H1 (cell line): ENCODE measurements at regions not wholly inside any gene's neighbourhood (a gene's known extent, or its start where the extent isn't known, plus 50 kb on each side); places are given as distances from the start of the nearest gene placed in this dataset.

Experiments used
- CTCF ChIA-PET: fragments of 300-600 bp; sonication (Branson Sonifier 250); formaldehyde crosslinking; loops from one replicate; lab custom pipeline; 2021; ENCODE audit not compliant: partially characterized antibody; lab: Charles Lee
- POLR2A ChIA-PET: fragments of 300-600 bp; sonication (Branson Sonifier 250); formaldehyde crosslinking; loops from one replicate; lab custom pipeline; 2021; ENCODE audit warnings: inconsistent platforms; ENCODE audit not compliant: partially characterized antibody; lab: Charles Lee
- DNase-seq, 2 experiments: peaks; one replicate each; pipeline versions ENCODE4 v3.0.0 to v3.0.0-alpha.2; 2010 to 2022; ENCODE audit warnings: low spot score in 2 of 2, low read depth in 1 of 2, mixed read lengths in 1 of 2
- FAIRE-seq: peaks from 2 replicates; lab custom pipeline; 2011; peaks lifted over from hg19 to GRCh38; lab: Jason Lieb, UNC
- H2AFZ ChIP-seq: 2 replicates; pipeline ENCODE4 v1.8.1; 2012; ENCODE audit warnings: low read length, inconsistent platforms
- H2AK5ac ChIP-seq: 2 replicates; pipeline ENCODE4 v1.6.1; 2013; ENCODE audit warnings: low read depth, low read length
- H2BK120ac ChIP-seq: replicated peaks from 2 replicates; pipeline ENCODE3; 2013; ENCODE audit warnings: low read depth, low read length, inconsistent platforms
- H2BK12ac ChIP-seq: 2 replicates; pipeline ENCODE4 v1.6.1; 2013; ENCODE audit warnings: low read depth, low read length
- H2BK15ac ChIP-seq: 2 replicates; pipeline ENCODE4 v1.6.1; 2013; ENCODE audit warnings: low read length
- H2BK20ac ChIP-seq: 2 replicates; pipeline ENCODE4 v1.6.1; 2013; ENCODE audit warnings: low read length
- H2BK5ac ChIP-seq: 2 replicates; pipeline ENCODE4 v1.6.1; 2013; ENCODE audit warnings: low read depth, low read length
- H3K14ac ChIP-seq: 2 replicates; pipeline ENCODE4 v1.6.1; 2013; ENCODE audit warnings: inconsistent platforms; ENCODE audit not compliant: insufficient read length
- H3K18ac ChIP-seq: 2 replicates; pipeline ENCODE4 v1.6.1; 2013; ENCODE audit warnings: low read length; ENCODE audit errors: extremely low read depth
- H3K23ac ChIP-seq: 2 replicates; pipeline ENCODE4 v1.6.1; 2013; ENCODE audit warnings: inconsistent platforms; ENCODE audit not compliant: insufficient read length
- H3K23me2 ChIP-seq: 2 replicates; pipeline ENCODE4 v1.6.1; 2013; ENCODE audit warnings: low read depth, low read length
- H3K27ac ChIP-seq: 2 replicates; pipeline ENCODE4 v1.6.1; 2011; ENCODE audit warnings: low read depth, low read length, inconsistent platforms
- H3K27me3 ChIP-seq, 4 experiments: replicated peaks in 1 of 4; 1 replicate in 1 of 4; 2 replicates in 3 of 4; pipeline versions ENCODE4 v1.6.1 to v1.8.1; 2011 to 2013; ENCODE audit warnings: low read length in 3 of 4, mild to moderate bottlenecking in 3 of 4, inconsistent platforms in 2 of 4, mixed read lengths in 2 of 4, moderate library complexity in 1 of 4; ENCODE audit not compliant: control insufficient read depth in 3 of 4, insufficient read depth in 3 of 4; ENCODE audit errors: extremely low read depth in 1 of 4
- H3K36me3 ChIP-seq, 4 experiments: 2 replicates each; pipeline versions ENCODE4 v1.6.1 to v1.8.1; 2011 to 2013; ENCODE audit warnings: mild to moderate bottlenecking in 4 of 4, low read length in 3 of 4, moderate library complexity in 2 of 4, control low read depth in 1 of 4, inconsistent platforms in 1 of 4; ENCODE audit not compliant: insufficient read depth in 4 of 4, control insufficient read depth in 2 of 4
- H3K4ac ChIP-seq: replicated peaks from 2 replicates; pipeline ENCODE3; 2013; ENCODE audit warnings: low read length, low read depth, mixed read lengths, inconsistent platforms; ENCODE audit not compliant: insufficient read length
- H3K4me1 ChIP-seq, 4 experiments: replicated peaks in 1 of 4; 1 replicate in 1 of 4; 2 replicates in 3 of 4; pipeline versions ENCODE4 v1.6.1 to v1.8.1; 2011 to 2013; ENCODE audit warnings: low read length in 3 of 4, inconsistent platforms in 2 of 4, mixed read lengths in 1 of 4; ENCODE audit not compliant: insufficient read depth in 4 of 4, control insufficient read depth in 3 of 4
- H3K4me2 ChIP-seq, 2 experiments: 2 replicates each; pipeline versions ENCODE4 v1.6.1 to v1.8.1; 2011 to 2013; ENCODE audit warnings: low read depth in 2 of 2, low read length in 2 of 2, control low read depth in 1 of 2, inconsistent platforms in 1 of 2, mild to moderate bottlenecking in 1 of 2; ENCODE audit not compliant: insufficient read depth in 1 of 2
- H3K4me3 ChIP-seq, 4 experiments: fragments of 200-600, 300-600 bp in 1 of 4; sonication (generic), shearing (Covaris generic), sonication (Bioruptor Twin) in 1 of 4; 2 replicates each; pipeline versions ENCODE4 v1.5.1 to v1.8.1; 2011 to 2016; ENCODE audit warnings: low read length in 4 of 4, low read depth in 3 of 4, control low read depth in 2 of 4, inconsistent platforms in 2 of 4, mild to moderate bottlenecking in 2 of 4, mixed read lengths in 1 of 4, moderate library complexity in 1 of 4; ENCODE audit not compliant: insufficient read depth in 2 of 4; ENCODE audit errors: extremely low read depth in 1 of 4
- H3K56ac ChIP-seq: replicated peaks from 2 replicates; pipeline ENCODE3; 2013; ENCODE audit warnings: low read depth, mild to moderate bottlenecking, mixed read lengths, low read length, inconsistent platforms; ENCODE audit not compliant: insufficient read length
- H3K79me1 ChIP-seq: 2 replicates; pipeline ENCODE4 v1.6.1; 2013; ENCODE audit warnings: low read depth, low read length, control low read depth
- H3K79me2 ChIP-seq, 2 experiments: 2 replicates each; pipeline versions ENCODE4 v1.6.1 to v1.8.1; 2012 to 2013; ENCODE audit warnings: low read length in 2 of 2, mild to moderate bottlenecking in 2 of 2, inconsistent platforms in 1 of 2; ENCODE audit not compliant: insufficient read depth in 2 of 2, control insufficient read depth in 1 of 2
- H3K9ac ChIP-seq, 4 experiments: replicated peaks in 1 of 4; 1 replicate in 1 of 4; 2 replicates in 3 of 4; pipeline versions ENCODE4 v1.6.1 to v1.8.1; 2011 to 2013; ENCODE audit warnings: low read depth in 3 of 4, low read length in 3 of 4, control low read depth in 2 of 4, mild to moderate bottlenecking in 2 of 4, moderate library complexity in 2 of 4, inconsistent platforms in 1 of 4; ENCODE audit errors: extremely low read depth in 1 of 4
- H3K9me3 ChIP-seq, 2 experiments: 2 replicates each; pipeline versions ENCODE4 v1.6.1 to v1.8.1; 2012 to 2013; ENCODE audit warnings: mild to moderate bottlenecking in 2 of 2, moderate library complexity in 2 of 2, control low read depth in 1 of 2, inconsistent platforms in 1 of 2, low read depth in 1 of 2, low read length in 1 of 2, mixed read lengths in 1 of 2; ENCODE audit not compliant: insufficient read depth in 2 of 2
- H4K20me1 ChIP-seq, 2 experiments: replicated peaks in 1 of 2; 2 replicates each; pipeline versions ENCODE3 to v1.8.1; 2011 to 2013; ENCODE audit warnings: inconsistent platforms in 2 of 2, low read length in 2 of 2, mild to moderate bottlenecking in 1 of 2; ENCODE audit not compliant: insufficient read depth in 2 of 2, control insufficient read depth in 1 of 2
- H4K5ac ChIP-seq: 2 replicates; pipeline ENCODE4 v1.6.1; 2013; ENCODE audit warnings: low read length, low read depth, mixed read lengths, inconsistent platforms; ENCODE audit not compliant: insufficient read length
- H4K8ac ChIP-seq: 2 replicates; pipeline ENCODE4 v1.8.0; 2013; ENCODE audit warnings: mild to moderate bottlenecking, moderate library complexity, low read length, inconsistent platforms; ENCODE audit not compliant: insufficient read depth; ENCODE audit errors: extremely low read depth
- H4K91ac ChIP-seq: replicated peaks from 2 replicates; pipeline ENCODE3; 2013; ENCODE audit warnings: low read length, mixed read lengths, inconsistent platforms; ENCODE audit not compliant: insufficient read length
- ASH2L ChIP-seq: fragments of 200-600, 300-600 bp; sonication (generic); IDR thresholded peaks from one replicate; pipeline ENCODE4 v1.7.1; 2017; ENCODE audit warnings: low read length
- KDM5A ChIP-seq: fragments of 200-600 bp; IDR thresholded peaks from 2 replicates; pipeline ENCODE4 v1.7.1; 2012; ENCODE audit warnings: mild to moderate bottlenecking, low read length, inconsistent platforms, mixed read lengths
- NANOG ChIP-seq: IDR thresholded peaks from 2 replicates; pipeline ENCODE4 v1.6.1; 2011; ENCODE audit warnings: low read length, low read depth, mild to moderate bottlenecking, inconsistent platforms; ENCODE audit not compliant: insufficient read depth, poor library complexity, severe bottlenecking
- PHF8 ChIP-seq: fragments of 200-600 bp; sonication (generic); conservative IDR thresholded peaks from 2 replicates; pipeline ENCODE4 v1.7.1; 2012; ENCODE audit warnings: low read depth, mild to moderate bottlenecking, inconsistent platforms, low read length, moderate library complexity
- RFX5 ChIP-seq: IDR thresholded peaks from 2 replicates; pipeline ENCODE4 v1.6.1; 2011; ENCODE audit warnings: low read depth, low read length, improper control_type of control experiment, borderline replicate concordance
- SP1 ChIP-seq: IDR thresholded peaks from 2 replicates; pipeline ENCODE4 v1.6.1; 2011; ENCODE audit warnings: low read depth, low read length
- SRF ChIP-seq: IDR thresholded peaks from 2 replicates; pipeline ENCODE4 v1.6.1; 2011; ENCODE audit warnings: mild to moderate bottlenecking, low read depth, low read length, moderate library complexity
- WGBS, 2 experiments: shearing (Covaris generic) in 1 of 2; methylation state at CpG; one replicate each; pipeline versions ENCODE4 v1.1.6 to v1.1.7; 2013 to 2015; ENCODE audit warnings: low lambda C conversion rate in 2 of 2, mixed read lengths in 2 of 2, inconsistent platforms in 1 of 2, low coverage in 1 of 2, missing lambda C conversion rate in 1 of 2; ENCODE audit not compliant: insufficient replicate concordance in 2 of 2, insufficient coverage in 1 of 2, insufficient read length in 1 of 2; ENCODE audit errors: extremely low coverage in 1 of 2, missing lambda C conversion rate in 1 of 2; 5-methylcytosine and 5-hydroxymethylcytosine counted together
- TF ChIP-seq, protein P1 (sequence below): IDR thresholded peaks from 2 replicates; pipeline ENCODE4 v1.6.1; 2012; ENCODE audit warnings: inconsistent platforms
- TF ChIP-seq, protein P2 (sequence below), 3 experiments: IDR thresholded peaks; 1 replicate in 2 of 3; 2 replicates in 1 of 3; pipeline versions ENCODE4 v1.5.1 to v1.6.1; 2011; ENCODE audit warnings: low read length in 3 of 3, mild to moderate bottlenecking in 3 of 3, inconsistent platforms in 2 of 3, low read depth in 1 of 3, moderate library complexity in 1 of 3; ENCODE audit not compliant: insufficient read depth in 1 of 3; ENCODE audit errors: control extremely low read depth in 1 of 3

DNA sequence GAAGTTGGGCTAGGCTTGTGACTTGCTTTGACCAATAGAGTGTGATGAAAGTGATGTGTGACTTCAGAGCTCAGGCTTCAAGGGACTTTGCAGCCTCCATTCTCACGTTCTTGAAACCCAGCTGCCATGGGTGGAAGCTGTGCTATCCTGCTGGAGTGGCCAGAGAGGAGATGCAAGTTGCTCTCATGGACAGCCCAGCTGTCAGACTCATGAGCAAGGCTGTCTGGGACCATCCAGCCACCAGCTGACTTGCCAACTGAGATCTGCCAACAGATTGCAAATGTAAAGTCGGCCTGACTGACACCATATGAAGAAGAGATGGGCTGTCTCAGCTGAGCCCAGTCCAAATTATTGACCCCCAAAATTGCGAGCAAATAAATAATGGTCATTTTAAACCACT, 226.4 kb upstream of the CXCR4 start:
- no peak overlapping the region for H2BK12ac ChIP-seq
- no peaks in the 10 kb centered on the region for H3K79me2 ChIP-seq
- H3K4me3 ChIP-seq: no peak overlapping the region
- no peaks in the 10 kb centered on the region for H3K79me1 ChIP-seq
- H4K91ac ChIP-seq: no peak overlapping the region
- no peak overlapping the region for H2AK5ac ChIP-seq
- no peaks in the 10 kb centered on the region for H3K4me1 ChIP-seq
- no peak overlapping the region for H2BK20ac ChIP-seq
- no peak overlapping the region for H3K56ac ChIP-seq
- H2BK120ac ChIP-seq: no peak overlapping the region
- H3K4ac ChIP-seq: no peak overlapping the region
- H3K36me3 ChIP-seq: no peaks in the 10 kb centered on the region
- no peak overlapping the region for H2BK15ac ChIP-seq
- 80% methylated on average over 3 of the region's 3 CpGs; no CpG with 5 or more reads in 1 of the 2 experiments for WGBS, 2 experiments
- FAIRE-seq (no peak), DNase-seq (peak in 1 of 2 experiments; percentile 23)
- H4K20me1 ChIP-seq: no peaks in the 10 kb centered on the region
- no peak overlapping the region for H2BK5ac ChIP-seq
- ChIA-PET CTCF (interaction anchor here (1.2 kb wide), 1 partner anchor 347 kb away, joined by 3 read pairs; no protein-coding TSS in a partner anchor), POLR2A (interaction anchor here (0.6 kb wide), 1 partner anchor 224 kb away, joined by 4 read pairs; no protein-coding TSS in a partner anchor)
- no peak overlapping the region for H3K14ac ChIP-seq
- H4K8ac ChIP-seq: no peak overlapping the region
- H3K9me3 ChIP-seq: no peaks in the 10 kb centered on the region
- no peak overlapping the region for H3K27ac ChIP-seq
- H3K18ac ChIP-seq: no peak overlapping the region
- no peaks in the 10 kb centered on the region for H3K27me3 ChIP-seq
- H3K9ac ChIP-seq: no peak overlapping the region
- no peak overlapping the region for H3K23ac ChIP-seq
- TF ChIP-seq SP1 (no peak), ASH2L (no peak), RFX5 (no peak), SRF (no peak), PHF8 (no peak), KDM5A (no peak), NANOG (no peak)
- TF ChIP-seq, protein P1, sequence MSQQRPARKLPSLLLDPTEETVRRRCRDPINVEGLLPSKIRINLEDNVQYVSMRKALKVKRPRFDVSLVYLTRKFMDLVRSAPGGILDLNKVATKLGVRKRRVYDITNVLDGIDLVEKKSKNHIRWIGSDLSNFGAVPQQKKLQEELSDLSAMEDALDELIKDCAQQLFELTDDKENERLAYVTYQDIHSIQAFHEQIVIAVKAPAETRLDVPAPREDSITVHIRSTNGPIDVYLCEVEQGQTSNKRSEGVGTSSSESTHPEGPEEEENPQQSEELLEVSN: no peak
- TF ChIP-seq, protein P2, sequence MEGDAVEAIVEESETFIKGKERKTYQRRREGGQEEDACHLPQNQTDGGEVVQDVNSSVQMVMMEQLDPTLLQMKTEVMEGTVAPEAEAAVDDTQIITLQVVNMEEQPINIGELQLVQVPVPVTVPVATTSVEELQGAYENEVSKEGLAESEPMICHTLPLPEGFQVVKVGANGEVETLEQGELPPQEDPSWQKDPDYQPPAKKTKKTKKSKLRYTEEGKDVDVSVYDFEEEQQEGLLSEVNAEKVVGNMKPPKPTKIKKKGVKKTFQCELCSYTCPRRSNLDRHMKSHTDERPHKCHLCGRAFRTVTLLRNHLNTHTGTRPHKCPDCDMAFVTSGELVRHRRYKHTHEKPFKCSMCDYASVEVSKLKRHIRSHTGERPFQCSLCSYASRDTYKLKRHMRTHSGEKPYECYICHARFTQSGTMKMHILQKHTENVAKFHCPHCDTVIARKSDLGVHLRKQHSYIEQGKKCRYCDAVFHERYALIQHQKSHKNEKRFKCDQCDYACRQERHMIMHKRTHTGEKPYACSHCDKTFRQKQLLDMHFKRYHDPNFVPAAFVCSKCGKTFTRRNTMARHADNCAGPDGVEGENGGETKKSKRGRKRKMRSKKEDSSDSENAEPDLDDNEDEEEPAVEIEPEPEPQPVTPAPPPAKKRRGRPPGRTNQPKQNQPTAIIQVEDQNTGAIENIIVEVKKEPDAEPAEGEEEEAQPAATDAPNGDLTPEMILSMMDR (IDR thresholded peaks at IDR 0.05; ENCODE audit: control extremely low read depth in 1 of 3, insufficient read depth in 1 of 3, low read depth in 1 of 3, low read length in 3 of 3): no peak
- no peak overlapping the region for H4K5ac ChIP-seq
- H2AFZ ChIP-seq: no peak overlapping the region
- H3K23me2 ChIP-seq: no peaks in the 10 kb centered on the region
- no peak overlapping the region for H3K4me2 ChIP-seq
